HepG2 (cell line): ENCODE measurements at regions not wholly inside any gene's neighbourhood (a gene's known extent, or its start where the extent isn't known, plus 50 kb on each side); places are given as distances from the start of the nearest gene placed in this dataset.

Source experiments
- ATAC-seq: fragments of 200-7000 bp; cut with Tn5 transposase; 3 replicates; pipeline ENCODE4 v1.9.1; 2020; ENCODE audit warnings: mild to moderate bottlenecking, moderate library complexity
- BruUV-seq: library from RNA; stranded (reverse); fragments of 400-500 nt; replicated peaks from 2 replicates; lab custom pipeline; 2021; lab: Mats Ljungman, UMichigan
- CTCF ChIA-PET: fragments of 300-600 bp; formaldehyde crosslinking; extraction: SDS; loops from one replicate; lab custom pipeline; 2021; ENCODE audit warnings: low total read pairs, inconsistent platforms, low intra/inter-chr PET ratio; lab: Yijun Ruan, JAX
- POLR2A ChIA-PET: fragments of 350-600 bp; sonication (Branson Sonifier 250); formaldehyde crosslinking; loops from one replicate; lab custom pipeline; 2020; ENCODE audit warnings: antibody characterized with exemption, inconsistent platforms; lab: Yijun Ruan, JAX
- DNase-seq: peaks from one replicate; pipeline ENCODE4 v3.0.0-alpha.2; 2015; ENCODE audit warnings: low spot score
- FAIRE-seq: peaks from 3 replicates; lab custom pipeline; 2011; peaks lifted over from hg19 to GRCh38; lab: Jason Lieb, UNC
- H2AFZ ChIP-seq: one replicate; pipeline ENCODE4 v1.6.1; 2011; ENCODE audit warnings: low read length, inconsistent platforms
- H3K27ac ChIP-seq: fragments of 300-600 bp; 3 replicates; pipeline ENCODE4 v1.8.0; 2011; ENCODE audit warnings: mixed run types, mild to moderate bottlenecking, mixed read lengths, low read length, inconsistent platforms; ENCODE audit not compliant: insufficient read depth; ENCODE audit errors: extremely low read length
- H3K27me3 ChIP-seq, 2 experiments: fragments of 200-600 bp in 1 of 2; 2 replicates in 1 of 2; 3 replicates in 1 of 2; pipeline versions ENCODE4 v1.6.0 to v1.8.0; 2011; ENCODE audit warnings: low read length in 2 of 2, mild to moderate bottlenecking in 2 of 2, moderate library complexity in 2 of 2, inconsistent platforms in 1 of 2; ENCODE audit not compliant: insufficient read depth in 2 of 2, control insufficient read depth in 1 of 2
- H3K36me3 ChIP-seq, 2 experiments: fragments of 200-600 bp in 1 of 2; replicated peaks in 1 of 2; 2 replicates in 1 of 2; 3 replicates in 1 of 2; pipeline versions ENCODE4 v1.5.1 to v1.8.0; 2011; ENCODE audit warnings: low read length in 2 of 2, inconsistent platforms in 1 of 2; ENCODE audit not compliant: insufficient read depth in 2 of 2, control insufficient read depth in 1 of 2
- H3K4me1 ChIP-seq: 2 replicates; pipeline ENCODE4 v1.5.1; 2012; ENCODE audit warnings: low read length, inconsistent platforms; ENCODE audit not compliant: insufficient read depth
- H3K4me2 ChIP-seq: 2 replicates; pipeline ENCODE4 v1.6.0; 2011; ENCODE audit warnings: low read depth, low read length, inconsistent platforms
- H3K4me3 ChIP-seq, 3 experiments: fragments of 200-600 bp in 1 of 3; sonication (generic), shearing (Covaris generic) in 1 of 3; replicated peaks in 1 of 3; 2 replicates each; pipeline ENCODE4 v1.5.1; 2011 to 2016; ENCODE audit warnings: low read length in 3 of 3, inconsistent platforms in 2 of 3, low read depth in 2 of 3, mild to moderate bottlenecking in 2 of 3, control low read depth in 1 of 3, mixed read lengths in 1 of 3; ENCODE audit not compliant: insufficient read depth in 1 of 3
- H3K79me2 ChIP-seq: one replicate; pipeline ENCODE4 v1.6.1; 2011; ENCODE audit warnings: low read length, inconsistent platforms; ENCODE audit not compliant: insufficient read depth
- H3K9ac ChIP-seq: 2 replicates; pipeline ENCODE4 v1.6.0; 2011; ENCODE audit warnings: mild to moderate bottlenecking, low read depth, low read length, inconsistent platforms; ENCODE audit not compliant: insufficient read depth
- H3K9me3 ChIP-seq: 2 replicates; pipeline ENCODE4 v1.5.1; 2012; ENCODE audit warnings: mild to moderate bottlenecking, low read length
- H4K20me1 ChIP-seq: 2 replicates; pipeline ENCODE4 v1.6.0; 2011; ENCODE audit warnings: inconsistent platforms, mild to moderate bottlenecking, low read length, moderate library complexity; ENCODE audit not compliant: insufficient read depth
- FOXC1 ChIP-seq: sonication (generic); formaldehyde crosslinking; IDR thresholded peaks from 2 replicates; pipeline ENCODE4 v1.8.0; 2022; ENCODE audit warnings: mild to moderate bottlenecking, missing genetic modification reagents, borderline replicate concordance
- NFIB ChIP-seq: sonication (generic); formaldehyde crosslinking; IDR thresholded peaks from 2 replicates; pipeline ENCODE4 v1.9.0; 2021; ENCODE audit warnings: missing genetic modification reagents, mild to moderate bottlenecking, borderline replicate concordance
- NR2F6 ChIP-seq, 2 experiments: IDR thresholded peaks; 2 replicates each; pipeline ENCODE4 v1.6.1; 2016; ENCODE audit warnings: antibody characterized with exemption in 1 of 2, mild to moderate bottlenecking in 1 of 2
- RARA ChIP-seq: IDR thresholded peaks from 2 replicates; pipeline ENCODE4 v1.6.1; 2016; ENCODE audit warnings: missing genetic modification reagents, missing compliant biosample characterization
- RFX3 ChIP-seq: IDR thresholded peaks from 2 replicates; pipeline ENCODE4 v1.6.1; 2016; ENCODE audit warnings: missing biosample characterization, missing genetic modification reagents
- SMC3 ChIP-seq: IDR thresholded peaks from 2 replicates; pipeline ENCODE4 v1.6.1; 2011; ENCODE audit warnings: low read length, improper control_type of control experiment
- SRSF9 ChIP-seq: fragments of 200-400 bp; formaldehyde crosslinking; IDR thresholded peaks from 2 replicates; pipeline ENCODE4 v1.6.1; 2018; ENCODE audit warnings: borderline replicate concordance, mild to moderate bottlenecking, low read depth, low read length; ENCODE audit not compliant: insufficient read depth, poor library complexity, severe bottlenecking
- ZNF564 ChIP-seq: sonication (generic); formaldehyde crosslinking; IDR thresholded peaks from 2 replicates; pipeline ENCODE4 v1.8.1; 2023; ENCODE audit warnings: mild to moderate bottlenecking, missing genetic modification reagents
- ZZZ3 ChIP-seq: sonication (generic); formaldehyde crosslinking; IDR thresholded peaks from 2 replicates; pipeline ENCODE4 v1.4.0; 2020; ENCODE audit warnings: missing genetic modification reagents, mild to moderate bottlenecking, borderline replicate concordance
- WGBS: methylation state at CpG from one replicate; pipeline ENCODE4 v1.1.6; 2017; ENCODE audit warnings: low lambda C conversion rate; 5-methylcytosine and 5-hydroxymethylcytosine counted together
- in situ Hi-C: cut with HindIII; loops from 2 replicates; pipeline ENCODE4 v1.10.0; 2017; ENCODE audit warnings: low pct_unique_long_range_greater_than_20kb; ENCODE audit not compliant: extremely low pct_ligation_motif_present
- intact Hi-C: fragments of 100-400 bp; cut with micrococcal nuclease; formaldehyde crosslinking; loops from one replicate; pipeline ENCODE4 v1.10.0; 2022; ENCODE audit not compliant: unreplicated experiment
- TF ChIP-seq, protein P1 (sequence below): sonication (generic); formaldehyde crosslinking; IDR thresholded peaks from 2 replicates; pipeline ENCODE4 v1.5.0; 2020; ENCODE audit warnings: missing genetic modification reagents, mild to moderate bottlenecking, borderline replicate concordance
- TF ChIP-seq, protein P2 (sequence below): sonication (generic); formaldehyde crosslinking; conservative IDR thresholded peaks from 2 replicates; pipeline ENCODE4 v1.4.0; 2020; ENCODE audit warnings: missing genetic modification reagents
- TF ChIP-seq, protein P3 (sequence below): sonication (generic); formaldehyde crosslinking; IDR thresholded peaks from 2 replicates; pipeline ENCODE4 v1.4.0; 2020; ENCODE audit warnings: missing genetic modification reagents, borderline replicate concordance
- TF ChIP-seq, protein P4 (sequence below): sonication (generic); formaldehyde crosslinking; IDR thresholded peaks from 2 replicates; pipeline ENCODE4 v1.8.0; 2022; ENCODE audit warnings: missing genetic modification reagents, mild to moderate bottlenecking, borderline replicate concordance

DNA sequence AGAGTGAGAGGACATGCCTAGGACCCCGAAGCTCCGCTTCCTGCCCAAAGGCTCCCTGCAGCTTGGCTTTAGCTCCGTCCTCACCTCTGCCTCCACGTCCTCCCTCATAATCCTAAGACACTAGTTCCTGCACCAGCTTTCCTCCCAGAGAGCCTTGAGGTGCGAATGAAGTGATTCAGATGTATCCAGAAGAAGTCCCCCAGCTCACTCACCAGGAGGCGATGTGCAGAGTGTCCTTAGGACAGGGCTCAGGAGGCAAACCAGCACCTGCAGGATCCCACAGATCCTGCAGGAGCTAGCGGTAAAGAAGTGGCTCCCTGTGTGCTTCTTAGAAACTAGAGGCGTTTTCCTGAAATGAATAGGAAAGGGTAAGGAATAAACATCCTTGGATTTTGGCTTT, 109.7 kb downstream of the HSPH1 start:
- CTCF ChIA-PET = no interaction called here
- POLR2A ChIA-PET = no interaction called here
- ATAC-seq (peak; percentile 57; the same call in 2 of the 3 replicates), FAIRE-seq (no peak), DNase-seq (no peak)
- no peak overlapping the region for H2AFZ ChIP-seq
- H3K79me2 ChIP-seq = no peaks in the 10 kb centered on the region
- no TSS peak for BruUV-seq
- intact Hi-C loops (no loop called here), in situ Hi-C loops (no loop called here)
- H3K36me3 ChIP-seq = no peaks in the 10 kb centered on the region
- no peak overlapping the region for H3K4me2 ChIP-seq
- H3K9me3 ChIP-seq = no peaks in the 10 kb centered on the region
- H3K9ac ChIP-seq = no peak overlapping the region
- TF ChIP-seq, protein P1, sequence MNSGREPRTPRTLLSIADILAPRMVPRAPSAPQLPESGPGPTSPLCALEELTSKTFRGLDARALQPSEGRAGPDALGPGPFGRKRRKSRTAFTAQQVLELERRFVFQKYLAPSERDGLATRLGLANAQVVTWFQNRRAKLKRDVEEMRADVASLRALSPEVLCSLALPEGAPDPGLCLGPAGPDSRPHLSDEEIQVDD = no peak
- TF ChIP-seq FOXC1 (CRISPR knock-in tag) (no peak), ZZZ3 (CRISPR knock-in tag) (no peak), SMC3 (no peak), RARA (CRISPR knock-in tag) (no peak), RFX3 (CRISPR knock-in tag) (no peak), NFIB (CRISPR knock-in tag) (no peak), ZNF564 (no peak), SRSF9 (no peak), NR2F6 (IDR thresholded peaks at IDR 0.05) (no peak), NR2F6 (CRISPR knock-in tag; IDR thresholded peaks at IDR 0.05) (no peak)
- TF ChIP-seq, protein P2, sequence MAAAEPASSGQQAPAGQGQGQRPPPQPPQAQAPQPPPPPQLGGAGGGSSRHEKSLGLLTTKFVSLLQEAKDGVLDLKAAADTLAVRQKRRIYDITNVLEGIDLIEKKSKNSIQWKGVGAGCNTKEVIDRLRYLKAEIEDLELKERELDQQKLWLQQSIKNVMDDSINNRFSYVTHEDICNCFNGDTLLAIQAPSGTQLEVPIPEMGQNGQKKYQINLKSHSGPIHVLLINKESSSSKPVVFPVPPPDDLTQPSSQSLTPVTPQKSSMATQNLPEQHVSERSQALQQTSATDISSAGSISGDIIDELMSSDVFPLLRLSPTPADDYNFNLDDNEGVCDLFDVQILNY (CRISPR knock-in tag) = no peak
- TF ChIP-seq, protein P3, sequence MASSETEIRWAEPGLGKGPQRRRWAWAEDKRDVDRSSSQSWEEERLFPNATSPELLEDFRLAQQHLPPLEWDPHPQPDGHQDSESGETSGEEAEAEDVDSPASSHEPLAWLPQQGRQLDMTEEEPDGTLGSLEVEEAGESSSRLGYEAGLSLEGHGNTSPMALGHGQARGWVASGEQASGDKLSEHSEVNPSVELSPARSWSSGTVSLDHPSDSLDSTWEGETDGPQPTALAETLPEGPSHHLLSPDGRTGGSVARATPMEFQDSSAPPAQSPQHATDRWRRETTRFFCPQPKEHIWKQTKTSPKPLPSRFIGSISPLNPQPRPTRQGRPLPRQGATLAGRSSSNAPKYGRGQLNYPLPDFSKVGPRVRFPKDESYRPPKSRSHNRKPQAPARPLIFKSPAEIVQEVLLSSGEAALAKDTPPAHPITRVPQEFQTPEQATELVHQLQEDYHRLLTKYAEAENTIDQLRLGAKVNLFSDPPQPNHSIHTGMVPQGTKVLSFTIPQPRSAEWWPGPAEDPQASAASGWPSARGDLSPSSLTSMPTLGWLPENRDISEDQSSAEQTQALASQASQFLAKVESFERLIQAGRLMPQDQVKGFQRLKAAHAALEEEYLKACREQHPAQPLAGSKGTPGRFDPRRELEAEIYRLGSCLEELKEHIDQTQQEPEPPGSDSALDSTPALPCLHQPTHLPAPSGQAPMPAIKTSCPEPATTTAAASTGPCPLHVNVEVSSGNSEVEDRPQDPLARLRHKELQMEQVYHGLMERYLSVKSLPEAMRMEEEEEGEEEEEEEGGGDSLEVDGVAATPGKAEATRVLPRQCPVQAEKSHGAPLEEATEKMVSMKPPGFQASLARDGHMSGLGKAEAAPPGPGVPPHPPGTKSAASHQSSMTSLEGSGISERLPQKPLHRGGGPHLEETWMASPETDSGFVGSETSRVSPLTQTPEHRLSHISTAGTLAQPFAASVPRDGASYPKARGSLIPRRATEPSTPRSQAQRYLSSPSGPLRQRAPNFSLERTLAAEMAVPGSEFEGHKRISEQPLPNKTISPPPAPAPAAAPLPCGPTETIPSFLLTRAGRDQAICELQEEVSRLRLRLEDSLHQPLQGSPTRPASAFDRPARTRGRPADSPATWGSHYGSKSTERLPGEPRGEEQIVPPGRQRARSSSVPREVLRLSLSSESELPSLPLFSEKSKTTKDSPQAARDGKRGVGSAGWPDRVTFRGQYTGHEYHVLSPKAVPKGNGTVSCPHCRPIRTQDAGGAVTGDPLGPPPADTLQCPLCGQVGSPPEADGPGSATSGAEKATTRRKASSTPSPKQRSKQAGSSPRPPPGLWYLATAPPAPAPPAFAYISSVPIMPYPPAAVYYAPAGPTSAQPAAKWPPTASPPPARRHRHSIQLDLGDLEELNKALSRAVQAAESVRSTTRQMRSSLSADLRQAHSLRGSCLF (CRISPR knock-in tag) = no peak
- TF ChIP-seq, protein P4, sequence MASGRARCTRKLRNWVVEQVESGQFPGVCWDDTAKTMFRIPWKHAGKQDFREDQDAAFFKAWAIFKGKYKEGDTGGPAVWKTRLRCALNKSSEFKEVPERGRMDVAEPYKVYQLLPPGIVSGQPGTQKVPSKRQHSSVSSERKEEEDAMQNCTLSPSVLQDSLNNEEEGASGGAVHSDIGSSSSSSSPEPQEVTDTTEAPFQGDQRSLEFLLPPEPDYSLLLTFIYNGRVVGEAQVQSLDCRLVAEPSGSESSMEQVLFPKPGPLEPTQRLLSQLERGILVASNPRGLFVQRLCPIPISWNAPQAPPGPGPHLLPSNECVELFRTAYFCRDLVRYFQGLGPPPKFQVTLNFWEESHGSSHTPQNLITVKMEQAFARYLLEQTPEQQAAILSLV = no peak
- 0 out of 2 replicates have a peak, but pooled peaks cover under 1% of the 10 kb centered on the region for H3K4me1 ChIP-seq
- H3K4me3 ChIP-seq = no peak overlapping the region
- WGBS = 30% methylated on average over 7 of the region's 8 CpGs
- no peaks in the 10 kb centered on the region for H4K20me1 ChIP-seq
- H3K27me3 ChIP-seq = peaks cover 0 to 10% of the 10 kb centered on the region in 2 experiments; a peak in 2 of 5 replicates
- no peak overlapping the region for H3K27ac ChIP-seq
